Psoas muscle (tissue), 7 donors: ENCODE measurements at regions not wholly inside any gene's neighbourhood (a gene's known extent, or its start where the extent isn't known, plus 50 kb on each side); places are given as distances from the start of the nearest gene placed in this dataset.

Experiments used
- ATAC-seq, 4 donors: fragments of 200-7000 bp; cut with Tn5 transposase; one replicate each; pipeline ENCODE4 v1.9.1; 2020; ENCODE audit warnings: moderate library complexity in 3 of 4, mild to moderate bottlenecking in 2 of 4
- DNase-seq, 2 donors: peaks; one replicate each; pipeline ENCODE4 v3.0.0-alpha.2; 2020
- H3K27ac ChIP-seq: fragments of 200-600 bp; one replicate; pipeline ENCODE4 v1.8.0; 2022
- H3K27me3 ChIP-seq, 3 donors: fragments of 200-600 bp in 1 of 3; one replicate each; pipeline versions ENCODE4 v1.6.1 to v1.8.0; 2013 to 2022; ENCODE audit warnings: low read length in 2 of 3, mild to moderate bottlenecking in 2 of 3, moderate library complexity in 1 of 3; ENCODE audit not compliant: insufficient read depth in 3 of 3
- H3K36me3 ChIP-seq, 2 donors: fragments of 200-600 bp in 1 of 2; one replicate each; pipeline versions ENCODE4 v1.6.1 to v1.8.0; 2013 to 2022; ENCODE audit warnings: low read depth in 1 of 2, mild to moderate bottlenecking in 1 of 2, moderate library complexity in 1 of 2; ENCODE audit not compliant: insufficient read depth in 1 of 2
- H3K4me1 ChIP-seq: fragments of 200-600 bp; one replicate; pipeline ENCODE4 v1.8.0; 2022
- H3K4me3 ChIP-seq: fragments of 200-600 bp; one replicate; pipeline ENCODE4 v1.8.0; 2022; ENCODE audit warnings: mild to moderate bottlenecking
- H3K9me3 ChIP-seq: fragments of 200-600 bp; one replicate; pipeline ENCODE4 v1.8.0; 2022
- CTCF ChIP-seq: fragments of 200-600 bp; IDR thresholded peaks from one replicate; pipeline ENCODE4 v1.8.0; 2022; ENCODE audit warnings: antibody characterized with exemption
- WGBS, 3 donors: extraction: QIAGEN DNeasy Blood & Tissue Kit; methylation state at CpG; one replicate each; pipeline versions ENCODE4 v1.1.6 to v1.1.7; 2013; 5-methylcytosine and 5-hydroxymethylcytosine counted together
- intact Hi-C, 2 donors: fragments of 100-400 bp; cut with DNase I; formaldehyde crosslinking; loops; one replicate each; pipeline versions ENCODE4 v1.11.0 to v1.14.2; 2022
- donor health status: healthy with polysubstance abuse.
- donor health status: DM: no; HTN: no; CAD: no; lungs with moderate emphysema.
- donor health status: Bipolar disorder and iron deficiency.
- donor health status: healthy.
- donor health status: DM: yes; HTN: yes; CAD: no.
- donor health status: DM: no; HTN: no; CAD: no.
- donor health status: DM: yes; HTN: yes; CAD: no.

- Histone ChIP-seq H3K4me1 (no peaks in the 10 kb centered on the region), H3K27me3 (peaks cover 0 to 24% (median 3%) of the 10 kb centered on the region in 3 donors), H3K9me3 (no peaks in the 10 kb centered on the region), H3K4me3 (no peak overlapping the region), H3K36me3 (no peaks in the 10 kb centered on the region), H3K27ac (no peak overlapping the region)
- ATAC-seq (no peak), DNase-seq (no peak)
- TF ChIP-seq CTCF: no peak
- intact Hi-C loops: loop anchor here in 1 of 2 donors (10.0 kb wide), 1 partner anchor 211 kb away; the partner anchor contains the start of gene KIF26A
- 87 to 92% (median 89%) methylated on average over 20 of the region's 20 CpGs for WGBS, 3 donors
Observed at GRCh38 chr14:104345621-104346462, 207.5 kb downstream of the KIF26A start.

GRCh38 chr14:104346608-104347007 is 208.2 kb downstream of the KIF26A start:
- no peaks in the 10 kb centered on the region for H3K9me3 ChIP-seq
- no peaks in the 10 kb centered on the region for H3K4me1 ChIP-seq
- H3K27ac ChIP-seq: no peak overlapping the region
- no peaks in the 10 kb centered on the region for H3K36me3 ChIP-seq
- ATAC-seq (no peak), DNase-seq (no peak)
- no peak for TF ChIP-seq CTCF
- peaks cover 0 to 28% (median 3%) of the 10 kb centered on the region in 3 donors for H3K27me3 ChIP-seq
- intact Hi-C loops: loop anchor here in 1 of 2 donors (10.0 kb wide), 1 partner anchor 212 kb away; the partner anchor contains the start of gene KIF26A
- 90 to 91% (median 90%) methylated on average over 10 of the region's 10 CpGs for WGBS, 3 donors
- H3K4me3 ChIP-seq: no peak overlapping the region

- 73 to 89% (median 87%) methylated on average over 5 of the region's 5 CpGs for WGBS, 3 donors
- H3K4me1 ChIP-seq: no peaks in the 10 kb centered on the region
- no peak for TF ChIP-seq CTCF
- ATAC-seq (no peak), DNase-seq (no peak)
- H3K27ac ChIP-seq: no peak overlapping the region
- no peaks in the 10 kb centered on the region for H3K9me3 ChIP-seq
- intact Hi-C loops: loop anchor here in 1 of 2 donors (10.0 kb wide), 1 partner anchor 214 kb away; the partner anchor contains the start of gene KIF26A
- H3K36me3 ChIP-seq: no peaks in the 10 kb centered on the region
- H3K4me3 ChIP-seq: no peak overlapping the region
- peaks cover 0 to 39% (median under 1%) of the 10 kb centered on the region in 3 donors for H3K27me3 ChIP-seq
Observed at GRCh38 chr14:104348741-104349140, 210.4 kb downstream of the KIF26A start.

- no peak for ATAC-seq
- H3K27ac ChIP-seq: no peak overlapping the region
- no peak for TF ChIP-seq CTCF
- no peaks in the 10 kb centered on the region for H3K4me1 ChIP-seq
- intact Hi-C loops: loop anchor here in 1 of 2 donors (10.0 kb wide), 1 partner anchor 215 kb away; the partner anchor contains the start of gene KIF26A
- no peak overlapping the region for H3K4me3 ChIP-seq
- no peaks in the 10 kb centered on the region for H3K36me3 ChIP-seq
- no peak for DNase-seq
- H3K27me3 ChIP-seq: peaks cover 0 to 36% (median 0%) of the 10 kb centered on the region in 3 donors
- H3K9me3 ChIP-seq: no peaks in the 10 kb centered on the region
- WGBS, 3 donors: 44 to 69% (median 54%) methylated on average over 3 of the region's 3 CpGs
Observed at GRCh38 chr14:104349950-104350349, 211.6 kb downstream of the KIF26A start.
